ENCODE measurements at regions not wholly inside any gene's neighbourhood (a gene's known extent, or its start where the extent isn't known, plus 50 kb on each side); places are given as distances from the start of the nearest gene placed in this dataset.

GRCh38 chr1:34433099-34433498 is 256.4 kb downstream of the C1orf94 start:
- H3K27ac Mint-ChIP-seq, result no peak overlapping the region
- Histone ChIP-seq H3K4me2 (no peak overlapping the region), H3K27ac (ENCODE audit: low read depth) (no peak overlapping the region), H3F3A (replicated peaks; ENCODE audit: low read depth) (no peaks in the 10 kb centered on the region), H3K79me2 (replicated peaks; ENCODE audit: insufficient read depth) (no peaks in the 10 kb centered on the region), H3K27me3 (ENCODE audit: insufficient read depth) (no peaks in the 10 kb centered on the region), H3K9me2 (ENCODE audit: insufficient read depth) (peaks cover 3% of the 10 kb centered on the region; the same call in 1 of the 2 replicates), H2AFZ (no peak overlapping the region), H3K4me1 (ENCODE audit: insufficient read depth) (no peaks in the 10 kb centered on the region), H3K36me3 (ENCODE audit: insufficient read depth) (no peaks in the 10 kb centered on the region), H3K4me3 (no peak overlapping the region), H4K20me1 (replicated peaks; ENCODE audit: insufficient read depth) (no peaks in the 10 kb centered on the region)
- no peak overlapping the region for H3K4me3 Mint-ChIP-seq
- no peaks in the 10 kb centered on the region for H3K36me3 Mint-ChIP-seq (ENCODE audit: low read depth)
- no peak for ATAC-seq
- no peak for DNase-seq (ENCODE audit: low spot score)
- no peaks in the 10 kb centered on the region for H3K9me3 Mint-ChIP-seq
- TF ChIP-seq STAT1 (IDR thresholded peaks at IDR 0.05; ENCODE audit: unreplicated experiment) (no peak), CREB1 (CRISPR knock-in tag; IDR thresholded peaks at IDR 0.05; ENCODE audit: low read depth) (no peak)
- TF ChIP-seq, protein P1, sequence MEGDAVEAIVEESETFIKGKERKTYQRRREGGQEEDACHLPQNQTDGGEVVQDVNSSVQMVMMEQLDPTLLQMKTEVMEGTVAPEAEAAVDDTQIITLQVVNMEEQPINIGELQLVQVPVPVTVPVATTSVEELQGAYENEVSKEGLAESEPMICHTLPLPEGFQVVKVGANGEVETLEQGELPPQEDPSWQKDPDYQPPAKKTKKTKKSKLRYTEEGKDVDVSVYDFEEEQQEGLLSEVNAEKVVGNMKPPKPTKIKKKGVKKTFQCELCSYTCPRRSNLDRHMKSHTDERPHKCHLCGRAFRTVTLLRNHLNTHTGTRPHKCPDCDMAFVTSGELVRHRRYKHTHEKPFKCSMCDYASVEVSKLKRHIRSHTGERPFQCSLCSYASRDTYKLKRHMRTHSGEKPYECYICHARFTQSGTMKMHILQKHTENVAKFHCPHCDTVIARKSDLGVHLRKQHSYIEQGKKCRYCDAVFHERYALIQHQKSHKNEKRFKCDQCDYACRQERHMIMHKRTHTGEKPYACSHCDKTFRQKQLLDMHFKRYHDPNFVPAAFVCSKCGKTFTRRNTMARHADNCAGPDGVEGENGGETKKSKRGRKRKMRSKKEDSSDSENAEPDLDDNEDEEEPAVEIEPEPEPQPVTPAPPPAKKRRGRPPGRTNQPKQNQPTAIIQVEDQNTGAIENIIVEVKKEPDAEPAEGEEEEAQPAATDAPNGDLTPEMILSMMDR (conservative IDR thresholded peaks at IDR 0.05; ENCODE audit: low read depth in 2 of 2), result no peak
- H3K27me3 Mint-ChIP-seq (ENCODE audit: insufficient read depth, low read depth, poor library complexity), result no peaks in the 10 kb centered on the region
- H3K4me1 Mint-ChIP-seq, result no peaks in the 10 kb centered on the region

- Histone ChIP-seq H2AFZ (no peak overlapping the region; the same call in 1 of the 2 replicates), H3K36me3 (ENCODE audit: insufficient read depth) (no peaks in the 10 kb centered on the region), H3K79me2 (replicated peaks; ENCODE audit: insufficient read depth) (no peaks in the 10 kb centered on the region), H3K27ac (ENCODE audit: low read depth) (no peak overlapping the region), H3K27me3 (ENCODE audit: insufficient read depth) (no peaks in the 10 kb centered on the region), H3K4me2 (no peak overlapping the region), H3K9me2 (ENCODE audit: insufficient read depth) (no peaks in the 10 kb centered on the region; the same call in 1 of the 2 replicates), H3F3A (replicated peaks; ENCODE audit: low read depth) (no peaks in the 10 kb centered on the region), H4K20me1 (replicated peaks; ENCODE audit: insufficient read depth) (no peaks in the 10 kb centered on the region), H3K4me3 (no peak overlapping the region), H3K4me1 (ENCODE audit: insufficient read depth) (peaks cover 4% of the 10 kb centered on the region; the same call in 1 of the 2 replicates)
- Mint-ChIP-seq H3K27me3 (ENCODE audit: insufficient read depth, low read depth, poor library complexity) (no peaks in the 10 kb centered on the region), H3K27ac (no peak overlapping the region), H3K9me3 (no peaks in the 10 kb centered on the region), H3K4me1 (peaks cover 3% of the 10 kb centered on the region; the same call in 1 of the 3 replicates), H3K36me3 (ENCODE audit: low read depth) (no peaks in the 10 kb centered on the region), H3K4me3 (no peak overlapping the region)
- TF ChIP-seq, protein P2, sequence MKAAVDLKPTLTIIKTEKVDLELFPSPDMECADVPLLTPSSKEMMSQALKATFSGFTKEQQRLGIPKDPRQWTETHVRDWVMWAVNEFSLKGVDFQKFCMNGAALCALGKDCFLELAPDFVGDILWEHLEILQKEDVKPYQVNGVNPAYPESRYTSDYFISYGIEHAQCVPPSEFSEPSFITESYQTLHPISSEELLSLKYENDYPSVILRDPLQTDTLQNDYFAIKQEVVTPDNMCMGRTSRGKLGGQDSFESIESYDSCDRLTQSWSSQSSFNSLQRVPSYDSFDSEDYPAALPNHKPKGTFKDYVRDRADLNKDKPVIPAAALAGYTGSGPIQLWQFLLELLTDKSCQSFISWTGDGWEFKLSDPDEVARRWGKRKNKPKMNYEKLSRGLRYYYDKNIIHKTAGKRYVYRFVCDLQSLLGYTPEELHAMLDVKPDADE (IDR thresholded peaks at IDR 0.05), result no peak
- no peak for DNase-seq (ENCODE audit: low spot score)
- no peak for ATAC-seq
Observed at GRCh38 chr1:34436836-34437235, 260.1 kb downstream of the C1orf94 start.

GRCh38 chr1:34441259-34442069 is 264.8 kb downstream of the C1orf94 start:
- Histone ChIP-seq H4K20me1 (replicated peaks; ENCODE audit: insufficient read depth) (no peaks in the 10 kb centered on the region), H3K36me3 (ENCODE audit: insufficient read depth) (no peaks in the 10 kb centered on the region), H3F3A (replicated peaks; ENCODE audit: low read depth) (no peaks in the 10 kb centered on the region), H3K4me1 (ENCODE audit: insufficient read depth) (peaks cover 4% of the 10 kb centered on the region; the same call in 1 of the 2 replicates), H3K79me2 (replicated peaks; ENCODE audit: insufficient read depth) (no peaks in the 10 kb centered on the region), H3K4me3 (no peak overlapping the region), H3K27me3 (ENCODE audit: insufficient read depth) (no peaks in the 10 kb centered on the region), H3K9me2 (ENCODE audit: insufficient read depth) (no peaks in the 10 kb centered on the region), H2AFZ (peak overlapping the region; percentile 66; the same call in 1 of the 2 replicates), H3K27ac (ENCODE audit: low read depth) (no peak overlapping the region), H3K4me2 (no peak overlapping the region)
- no peaks in the 10 kb centered on the region for H3K36me3 Mint-ChIP-seq (ENCODE audit: low read depth)
- H3K9me3 Mint-ChIP-seq, result no peaks in the 10 kb centered on the region
- ATAC-seq, result peak; percentile 31; the same call in 2 of the 3 replicates
- H3K4me1 Mint-ChIP-seq, result peaks cover 3% of the 10 kb centered on the region; the same call in 1 of the 3 replicates
- no peak overlapping the region for H3K4me3 Mint-ChIP-seq
- peaks cover 1% of the 10 kb centered on the region for H3K27me3 Mint-ChIP-seq (ENCODE audit: insufficient read depth, low read depth, poor library complexity)
- TF ChIP-seq, protein P3, sequence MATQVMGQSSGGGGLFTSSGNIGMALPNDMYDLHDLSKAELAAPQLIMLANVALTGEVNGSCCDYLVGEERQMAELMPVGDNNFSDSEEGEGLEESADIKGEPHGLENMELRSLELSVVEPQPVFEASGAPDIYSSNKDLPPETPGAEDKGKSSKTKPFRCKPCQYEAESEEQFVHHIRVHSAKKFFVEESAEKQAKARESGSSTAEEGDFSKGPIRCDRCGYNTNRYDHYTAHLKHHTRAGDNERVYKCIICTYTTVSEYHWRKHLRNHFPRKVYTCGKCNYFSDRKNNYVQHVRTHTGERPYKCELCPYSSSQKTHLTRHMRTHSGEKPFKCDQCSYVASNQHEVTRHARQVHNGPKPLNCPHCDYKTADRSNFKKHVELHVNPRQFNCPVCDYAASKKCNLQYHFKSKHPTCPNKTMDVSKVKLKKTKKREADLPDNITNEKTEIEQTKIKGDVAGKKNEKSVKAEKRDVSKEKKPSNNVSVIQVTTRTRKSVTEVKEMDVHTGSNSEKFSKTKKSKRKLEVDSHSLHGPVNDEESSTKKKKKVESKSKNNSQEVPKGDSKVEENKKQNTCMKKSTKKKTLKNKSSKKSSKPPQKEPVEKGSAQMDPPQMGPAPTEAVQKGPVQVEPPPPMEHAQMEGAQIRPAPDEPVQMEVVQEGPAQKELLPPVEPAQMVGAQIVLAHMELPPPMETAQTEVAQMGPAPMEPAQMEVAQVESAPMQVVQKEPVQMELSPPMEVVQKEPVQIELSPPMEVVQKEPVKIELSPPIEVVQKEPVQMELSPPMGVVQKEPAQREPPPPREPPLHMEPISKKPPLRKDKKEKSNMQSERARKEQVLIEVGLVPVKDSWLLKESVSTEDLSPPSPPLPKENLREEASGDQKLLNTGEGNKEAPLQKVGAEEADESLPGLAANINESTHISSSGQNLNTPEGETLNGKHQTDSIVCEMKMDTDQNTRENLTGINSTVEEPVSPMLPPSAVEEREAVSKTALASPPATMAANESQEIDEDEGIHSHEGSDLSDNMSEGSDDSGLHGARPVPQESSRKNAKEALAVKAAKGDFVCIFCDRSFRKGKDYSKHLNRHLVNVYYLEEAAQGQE (IDR thresholded peaks at IDR 0.05; ENCODE audit: unreplicated experiment), result no peak
- TF ChIP-seq EZH2 (IDR thresholded peaks at IDR 0.05; ENCODE audit: low read depth, unreplicated experiment) (no peak), POLR2AphosphoS5 (IDR thresholded peaks at IDR 0.05; ENCODE audit: low read depth) (no peak), ZNF331 (CRISPR knock-in tag; IDR thresholded peaks at IDR 0.05; ENCODE audit: low read depth) (no peak), NANOG (IDR thresholded peaks at IDR 0.05; ENCODE audit: borderline replicate concordance) (no peak)
- peak; percentile 14 for DNase-seq (ENCODE audit: low spot score)
- H3K27ac Mint-ChIP-seq, result no peak overlapping the region

Measured in GM23338 (cell line).